ENCODE measurements at regions not wholly inside any gene's neighbourhood (a gene's known extent, or its start where the extent isn't known, plus 50 kb on each side); places are given as distances from the start of the nearest gene placed in this dataset.

- TF ChIP-seq, protein P1, sequence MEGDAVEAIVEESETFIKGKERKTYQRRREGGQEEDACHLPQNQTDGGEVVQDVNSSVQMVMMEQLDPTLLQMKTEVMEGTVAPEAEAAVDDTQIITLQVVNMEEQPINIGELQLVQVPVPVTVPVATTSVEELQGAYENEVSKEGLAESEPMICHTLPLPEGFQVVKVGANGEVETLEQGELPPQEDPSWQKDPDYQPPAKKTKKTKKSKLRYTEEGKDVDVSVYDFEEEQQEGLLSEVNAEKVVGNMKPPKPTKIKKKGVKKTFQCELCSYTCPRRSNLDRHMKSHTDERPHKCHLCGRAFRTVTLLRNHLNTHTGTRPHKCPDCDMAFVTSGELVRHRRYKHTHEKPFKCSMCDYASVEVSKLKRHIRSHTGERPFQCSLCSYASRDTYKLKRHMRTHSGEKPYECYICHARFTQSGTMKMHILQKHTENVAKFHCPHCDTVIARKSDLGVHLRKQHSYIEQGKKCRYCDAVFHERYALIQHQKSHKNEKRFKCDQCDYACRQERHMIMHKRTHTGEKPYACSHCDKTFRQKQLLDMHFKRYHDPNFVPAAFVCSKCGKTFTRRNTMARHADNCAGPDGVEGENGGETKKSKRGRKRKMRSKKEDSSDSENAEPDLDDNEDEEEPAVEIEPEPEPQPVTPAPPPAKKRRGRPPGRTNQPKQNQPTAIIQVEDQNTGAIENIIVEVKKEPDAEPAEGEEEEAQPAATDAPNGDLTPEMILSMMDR (conservative IDR thresholded peaks at IDR 0.05; ENCODE audit: low read length): no peak
- DNase-seq (ENCODE audit: low read depth): peak; percentile 88
- peak overlapping the region; percentile 65 for H3K4me3 ChIP-seq (ENCODE audit: low read length)
Measured at GRCh38 chr9:107638521-107639310, 149.1 kb upstream of the KLF4 start.

DNA sequence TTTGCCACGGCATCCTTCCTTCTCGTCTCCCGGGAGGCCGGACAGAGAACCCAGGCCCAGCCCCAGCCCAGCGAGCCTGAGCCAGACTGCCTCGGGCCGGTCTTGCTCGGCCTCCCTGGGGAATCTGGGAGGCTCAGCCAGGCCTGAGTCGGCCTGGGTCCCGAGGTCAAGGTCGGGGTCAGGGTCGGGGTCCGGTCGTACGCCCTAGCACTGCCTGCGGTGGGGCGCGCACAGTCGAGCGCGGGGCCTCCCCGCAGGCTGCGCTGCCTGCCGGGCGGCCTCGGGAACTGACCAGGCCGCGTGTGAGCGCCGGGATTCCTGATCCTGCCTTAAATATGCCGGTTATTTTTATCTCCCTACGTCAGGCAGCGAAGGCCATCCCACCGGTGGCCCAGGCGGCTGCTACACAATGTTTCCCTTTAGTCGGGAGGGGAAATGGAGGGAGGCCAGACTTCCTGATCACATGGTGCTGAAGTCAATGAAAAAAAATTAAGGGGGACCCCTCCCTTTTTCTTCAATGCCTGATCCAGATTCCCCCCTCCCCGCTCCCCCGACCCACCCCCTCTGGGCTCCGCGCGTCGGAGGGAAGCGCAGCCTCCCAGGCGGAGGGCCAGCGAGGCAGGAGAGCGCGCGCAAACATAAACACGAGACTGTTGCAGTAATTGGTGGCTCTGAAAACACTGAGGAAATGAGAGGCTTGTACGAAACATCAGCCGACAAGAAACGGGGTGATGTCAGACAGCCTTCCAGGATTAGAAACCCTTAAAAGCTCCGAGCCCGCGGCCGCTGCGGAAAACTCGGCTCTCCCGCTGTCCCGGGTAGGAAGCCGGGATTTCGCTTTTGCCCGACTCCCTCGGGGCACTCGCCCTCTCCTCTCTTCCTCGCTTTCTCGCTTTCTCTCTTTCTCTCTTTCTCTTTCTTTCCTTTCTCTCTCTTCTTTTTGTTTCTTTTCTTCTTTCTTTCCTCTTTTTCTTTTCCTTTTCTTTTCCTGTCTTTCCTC lies 148.2 kb upstream of the KLF4 start:
- H3K4me3 ChIP-seq (ENCODE audit: low read length): peak overlapping the region; percentile 65
- TF ChIP-seq, protein P1 (conservative IDR thresholded peaks at IDR 0.05; ENCODE audit: low read length): no peak; the same call in 1 of the 2 replicates
- DNase-seq (ENCODE audit: low read depth): peak; percentile 98

GRCh38 chr9:107636571-107637381 lies 147.2 kb upstream of the KLF4 start:
- TF ChIP-seq, protein P1 (conservative IDR thresholded peaks at IDR 0.05; ENCODE audit: low read length): no peak
- peak overlapping the region; percentile 46 for H3K4me3 ChIP-seq (ENCODE audit: low read length)
- DNase-seq (ENCODE audit: low read depth): peak; percentile 53

GRCh38 chr9:107635803-107636174 lies 146.2 kb upstream of the KLF4 start:
- TF ChIP-seq, protein P1 (conservative IDR thresholded peaks at IDR 0.05; ENCODE audit: low read length): no peak
- no peak overlapping the region for H3K4me3 ChIP-seq (ENCODE audit: low read length)
- DNase-seq (ENCODE audit: low read depth): no peak

DNA sequence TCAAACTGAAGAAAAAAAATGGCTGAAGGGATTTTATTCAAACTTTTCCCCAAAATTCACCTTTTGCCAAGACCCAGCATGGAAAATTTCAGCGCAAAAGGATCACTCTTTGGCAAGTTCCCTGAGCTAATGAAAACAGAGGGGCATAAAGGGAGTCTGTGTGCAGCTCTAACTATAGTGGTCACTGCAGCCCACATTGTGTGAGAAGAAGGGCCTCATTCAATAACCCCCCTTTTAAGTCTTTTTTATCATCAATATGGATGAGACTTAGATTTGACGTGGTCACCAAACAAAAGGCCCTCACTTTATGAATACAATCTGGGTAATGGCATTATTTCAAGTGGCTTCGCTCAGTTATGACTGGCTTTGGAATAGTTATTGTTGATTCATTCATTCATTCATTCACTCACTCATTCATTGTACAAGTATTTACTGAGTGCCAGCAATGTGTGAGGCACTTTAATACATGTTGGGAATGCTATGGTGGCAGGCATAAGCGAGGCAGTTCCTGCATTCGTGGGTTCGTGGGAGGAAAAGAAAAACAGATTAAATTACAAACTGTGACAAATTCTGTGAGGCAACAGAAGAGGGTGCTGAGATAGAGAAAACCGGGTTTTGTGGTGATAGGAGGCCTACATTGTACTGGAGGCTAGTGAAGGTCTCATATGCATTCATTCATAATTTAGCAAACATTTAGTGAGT lies 145.7 kb upstream of the KLF4 start:
- DNase-seq (ENCODE audit: low read depth): no peak
- TF ChIP-seq, protein P1 (conservative IDR thresholded peaks at IDR 0.05; ENCODE audit: low read length): no peak
- no peak overlapping the region for H3K4me3 ChIP-seq (ENCODE audit: low read length)

DNA sequence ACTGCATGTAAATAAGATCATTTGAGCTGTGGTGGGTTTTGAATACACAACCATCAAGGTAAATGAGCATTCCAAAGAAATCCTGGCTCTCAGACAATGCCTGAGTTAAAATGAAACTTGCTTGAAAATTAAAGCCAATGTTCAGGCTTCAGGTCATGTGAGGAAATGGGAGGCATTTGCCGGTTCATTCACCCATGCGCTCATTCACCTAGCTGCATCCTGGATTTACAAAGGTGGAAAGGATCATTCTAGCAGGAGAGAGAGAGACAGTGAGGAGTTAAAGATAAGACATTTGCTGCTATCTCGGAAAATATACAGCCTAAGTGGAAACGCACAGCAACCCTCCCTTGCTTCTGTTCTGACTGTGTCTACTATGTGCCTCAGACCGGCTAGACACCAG lies 143.8 kb upstream of the KLF4 start:
- H3K4me3 ChIP-seq (ENCODE audit: low read length): no peak overlapping the region
- TF ChIP-seq, protein P1 (conservative IDR thresholded peaks at IDR 0.05; ENCODE audit: low read length): no peak
- no peak for DNase-seq (ENCODE audit: low read depth)

Measured in AG10803 (cell line).